ENCODE measurements at regions not wholly inside any gene's neighbourhood (a gene's known extent, or its start where the extent isn't known, plus 50 kb on each side); places are given as distances from the start of the nearest gene placed in this dataset.

DNA sequence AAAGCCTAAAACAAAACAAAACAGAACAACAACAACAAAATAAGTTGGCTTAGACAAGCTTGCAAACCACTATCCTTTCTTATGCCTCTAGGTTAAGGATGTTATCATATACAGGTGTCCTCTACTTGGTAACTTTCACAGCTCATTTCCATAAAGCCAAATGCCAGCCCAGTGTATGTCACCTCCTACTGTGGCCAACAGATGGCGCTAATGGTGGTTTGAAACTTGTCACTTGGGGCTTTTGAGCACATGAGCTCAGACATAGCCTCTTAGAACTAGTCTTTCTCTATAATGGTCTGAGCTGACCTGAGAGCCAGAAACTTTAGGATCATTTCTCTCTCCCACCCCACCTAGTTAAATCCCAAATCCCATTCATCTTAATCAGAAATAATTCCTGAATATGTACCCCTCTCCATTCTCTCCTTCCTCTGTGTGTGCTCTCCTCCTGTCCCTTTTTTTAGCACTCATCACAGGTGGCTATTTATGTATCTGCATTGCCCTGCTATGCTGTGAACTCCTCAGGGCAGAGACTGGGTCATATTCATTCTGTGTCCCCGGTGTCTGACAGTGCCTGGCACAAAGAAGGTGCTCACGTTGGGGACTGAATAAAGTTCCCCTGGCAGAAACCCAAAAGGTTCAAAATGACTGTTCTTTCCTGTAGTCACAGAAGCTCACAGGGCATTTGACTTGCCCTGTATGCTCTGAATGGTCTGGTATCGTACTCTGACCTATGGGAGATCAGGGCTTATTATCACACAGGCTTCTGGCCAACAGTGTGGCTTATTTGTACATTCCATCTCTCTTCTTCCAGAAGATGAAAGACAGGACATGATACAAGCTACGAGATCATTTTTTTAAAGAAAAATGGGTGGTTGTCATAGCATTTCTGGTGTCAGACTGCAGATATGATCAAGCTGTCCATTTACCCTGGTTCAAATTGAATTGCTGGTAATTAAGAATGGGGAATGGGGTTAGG lies 319.3 kb upstream of the AZI2 start:
- no peak for TF ChIP-seq POLR2A (IDR thresholded peaks at IDR 0.05)
- TF ChIP-seq, protein P1, sequence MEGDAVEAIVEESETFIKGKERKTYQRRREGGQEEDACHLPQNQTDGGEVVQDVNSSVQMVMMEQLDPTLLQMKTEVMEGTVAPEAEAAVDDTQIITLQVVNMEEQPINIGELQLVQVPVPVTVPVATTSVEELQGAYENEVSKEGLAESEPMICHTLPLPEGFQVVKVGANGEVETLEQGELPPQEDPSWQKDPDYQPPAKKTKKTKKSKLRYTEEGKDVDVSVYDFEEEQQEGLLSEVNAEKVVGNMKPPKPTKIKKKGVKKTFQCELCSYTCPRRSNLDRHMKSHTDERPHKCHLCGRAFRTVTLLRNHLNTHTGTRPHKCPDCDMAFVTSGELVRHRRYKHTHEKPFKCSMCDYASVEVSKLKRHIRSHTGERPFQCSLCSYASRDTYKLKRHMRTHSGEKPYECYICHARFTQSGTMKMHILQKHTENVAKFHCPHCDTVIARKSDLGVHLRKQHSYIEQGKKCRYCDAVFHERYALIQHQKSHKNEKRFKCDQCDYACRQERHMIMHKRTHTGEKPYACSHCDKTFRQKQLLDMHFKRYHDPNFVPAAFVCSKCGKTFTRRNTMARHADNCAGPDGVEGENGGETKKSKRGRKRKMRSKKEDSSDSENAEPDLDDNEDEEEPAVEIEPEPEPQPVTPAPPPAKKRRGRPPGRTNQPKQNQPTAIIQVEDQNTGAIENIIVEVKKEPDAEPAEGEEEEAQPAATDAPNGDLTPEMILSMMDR (IDR thresholded peaks at IDR 0.05 in 4 of 5, conservative IDR thresholded peaks at IDR 0.05 in 1 of 5) = peak; percentile 71 to 82 (median 76)

All from gastrocnemius medialis (tissue), 4 donors.